ENCODE measurements at regions not wholly inside any gene's neighbourhood (a gene's known extent, or its start where the extent isn't known, plus 50 kb on each side); places are given as distances from the start of the nearest gene placed in this dataset.

GRCh38 chr1:217260676-217261075 lies 370.2 kb downstream of the GPATCH2 start:
- TF ChIP-seq POLR2AphosphoS5 (IDR thresholded peaks at IDR 0.05; ENCODE audit: low read depth, low read length) = no peak
- no peak for TF ChIP-seq TAF1 (IDR thresholded peaks at IDR 0.05; ENCODE audit: borderline replicate concordance, insufficient read depth, low read length)
- TF ChIP-seq REST (IDR thresholded peaks at IDR 0.05; ENCODE audit: insufficient read depth in 1 of 2, low read depth in 2 of 2, low read length in 2 of 2) = no peak
- no peak for TF ChIP-seq SIN3A (IDR thresholded peaks at IDR 0.05; ENCODE audit: borderline replicate concordance, insufficient read depth, low read length)

- TF ChIP-seq SIN3A (IDR thresholded peaks at IDR 0.05; ENCODE audit: borderline replicate concordance, insufficient read depth, low read length) (no peak), FOXP2 (optimal IDR thresholded peaks at IDR 0.05; ENCODE audit: borderline replicate concordance, extremely low read depth, extremely low read length, insufficient read depth) (no peak), POLR2AphosphoS5 (IDR thresholded peaks at IDR 0.05; ENCODE audit: low read depth, low read length) (no peak), REST (IDR thresholded peaks at IDR 0.05; ENCODE audit: insufficient read depth in 1 of 2, low read depth in 2 of 2, low read length in 2 of 2) (no peak), TAF1 (IDR thresholded peaks at IDR 0.05; ENCODE audit: borderline replicate concordance, insufficient read depth, low read length) (no peak)
These were observed 376.9 kb downstream of the GPATCH2 start for GRCh38 chr1:217253985-217254384.

GRCh38 chr1:217253351-217253750 lies 377.5 kb downstream of the GPATCH2 start:
- TF ChIP-seq FOXP2 (optimal IDR thresholded peaks at IDR 0.05; ENCODE audit: borderline replicate concordance, extremely low read depth, extremely low read length, insufficient read depth) (no peak), REST (IDR thresholded peaks at IDR 0.05; ENCODE audit: insufficient read depth in 1 of 2, low read depth in 2 of 2, low read length in 2 of 2) (no peak)

GRCh38 chr1:217251121-217251520 lies 379.8 kb downstream of the GPATCH2 start:
- TF ChIP-seq TAF1 (IDR thresholded peaks at IDR 0.05; ENCODE audit: borderline replicate concordance, insufficient read depth, low read length) (no peak), POLR2AphosphoS5 (IDR thresholded peaks at IDR 0.05; ENCODE audit: low read depth, low read length) (no peak), FOXP2 (optimal IDR thresholded peaks at IDR 0.05; ENCODE audit: borderline replicate concordance, extremely low read depth, extremely low read length, insufficient read depth) (no peak), SIN3A (IDR thresholded peaks at IDR 0.05; ENCODE audit: borderline replicate concordance, insufficient read depth, low read length) (no peak), REST (IDR thresholded peaks at IDR 0.05; ENCODE audit: insufficient read depth in 1 of 2, low read depth in 2 of 2, low read length in 2 of 2) (no peak)

GRCh38 chr1:217249857-217250256 lies 381.0 kb downstream of the GPATCH2 start:
- TF ChIP-seq REST (IDR thresholded peaks at IDR 0.05; ENCODE audit: insufficient read depth in 1 of 2, low read depth in 2 of 2, low read length in 2 of 2) = no peak
- TF ChIP-seq SIN3A (IDR thresholded peaks at IDR 0.05; ENCODE audit: borderline replicate concordance, insufficient read depth, low read length) = no peak
- TF ChIP-seq POLR2AphosphoS5 (IDR thresholded peaks at IDR 0.05; ENCODE audit: low read depth, low read length) = no peak
- TF ChIP-seq FOXP2 (optimal IDR thresholded peaks at IDR 0.05; ENCODE audit: borderline replicate concordance, extremely low read depth, extremely low read length, insufficient read depth) = no peak
- no peak for TF ChIP-seq TAF1 (IDR thresholded peaks at IDR 0.05; ENCODE audit: borderline replicate concordance, insufficient read depth, low read length)

All from PFSK-1 (cell line).